ENCODE measurements at regions not wholly inside any gene's neighbourhood (a gene's known extent, or its start where the extent isn't known, plus 50 kb on each side); places are given as distances from the start of the nearest gene placed in this dataset.

- no peak overlapping the region for H3K27ac ChIP-seq (ENCODE audit: low read length)
- no peak overlapping the region for H3K4me3 ChIP-seq (ENCODE audit: low read length)
- H3K9me3 ChIP-seq (ENCODE audit: insufficient read depth, low read depth, low read length), result no peaks in the 10 kb centered on the region
- H3K36me3 ChIP-seq (ENCODE audit: insufficient read depth, low read depth, low read length), result no peaks in the 10 kb centered on the region
- H3K9ac ChIP-seq (ENCODE audit: low read depth, low read length), result no peak overlapping the region; the same call in 1 of the 2 replicates
- H3K4me1 ChIP-seq (ENCODE audit: insufficient read depth, low read length), result no peaks in the 10 kb centered on the region
- no peaks in the 10 kb centered on the region; the same call in 1 of the 2 replicates for H3K27me3 ChIP-seq (ENCODE audit: insufficient read depth, low read length)
Measured at GRCh38 chr5:4294878-4295277, 699.2 kb downstream of the IRX1 start.

DNA sequence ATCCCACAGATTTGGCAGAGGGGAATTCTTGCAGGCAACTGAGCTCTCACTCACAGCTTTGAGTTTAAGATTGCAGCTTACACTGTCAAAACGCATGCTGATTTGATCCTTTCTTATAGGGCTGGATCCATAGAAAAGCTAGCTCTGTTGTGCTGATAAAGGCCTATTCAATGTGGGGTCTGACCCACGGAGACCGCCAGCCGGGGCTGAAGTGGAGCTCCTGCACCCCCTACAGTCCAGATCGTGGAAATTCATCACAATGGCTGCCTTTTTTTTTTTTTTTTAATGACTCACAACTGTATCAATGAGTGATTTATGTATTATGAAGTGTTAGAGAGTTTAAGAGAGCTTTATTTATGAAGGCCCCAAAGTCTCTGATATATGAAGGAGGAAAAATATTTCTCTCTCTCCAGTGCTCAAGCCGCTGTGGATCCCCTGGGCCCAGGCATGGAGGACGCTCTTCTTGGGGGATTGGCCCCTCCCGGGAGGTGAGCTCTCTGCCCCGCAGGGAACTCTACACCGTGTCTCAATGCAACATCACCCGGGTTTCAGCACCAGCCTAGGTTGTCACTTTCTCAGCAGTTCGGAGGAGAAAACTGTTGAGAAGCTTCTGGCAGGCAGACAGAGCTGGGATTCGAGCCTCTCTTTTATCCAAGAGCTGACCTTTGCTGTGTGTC lies 700.2 kb downstream of the IRX1 start:
- no peak overlapping the region for H3K27ac ChIP-seq (ENCODE audit: low read length)
- no peak overlapping the region for H3K9ac ChIP-seq (ENCODE audit: low read depth, low read length)
- H3K4me3 ChIP-seq (ENCODE audit: low read length), result no peak overlapping the region
- H3K36me3 ChIP-seq (ENCODE audit: insufficient read depth, low read depth, low read length), result no peaks in the 10 kb centered on the region
- no peaks in the 10 kb centered on the region; the same call in 1 of the 2 replicates for H3K27me3 ChIP-seq (ENCODE audit: insufficient read depth, low read length)
- no peaks in the 10 kb centered on the region for H3K9me3 ChIP-seq (ENCODE audit: insufficient read depth, low read depth, low read length)
- no peaks in the 10 kb centered on the region for H3K4me1 ChIP-seq (ENCODE audit: insufficient read depth, low read length)

DNA sequence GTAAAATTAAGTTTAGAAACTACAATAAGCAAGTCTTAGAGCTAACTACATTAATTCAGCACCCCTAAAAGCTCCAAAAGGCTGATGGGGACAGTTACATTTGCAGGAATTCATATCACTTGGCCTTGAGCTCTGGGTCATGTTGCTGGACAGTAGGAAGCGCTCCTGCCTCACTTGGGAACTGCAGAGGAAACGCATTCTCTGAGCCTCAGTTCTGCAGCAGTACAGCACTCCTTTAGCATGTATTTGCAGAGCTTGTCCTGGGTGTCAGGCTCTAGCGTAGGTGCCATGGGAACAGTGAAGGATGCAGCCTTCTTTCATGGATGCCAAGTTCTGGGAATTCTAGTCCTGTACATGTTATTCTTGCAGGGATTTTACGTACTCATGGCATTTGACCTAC lies 710.4 kb downstream of the IRX1 start:
- H3K4me1 ChIP-seq (ENCODE audit: insufficient read depth, low read length), result no peaks in the 10 kb centered on the region
- no peak overlapping the region for H3K9ac ChIP-seq (ENCODE audit: low read depth, low read length)
- H3K27ac ChIP-seq (ENCODE audit: low read length), result no peak overlapping the region
- no peaks in the 10 kb centered on the region for H3K36me3 ChIP-seq (ENCODE audit: insufficient read depth, low read depth, low read length)
- no peaks in the 10 kb centered on the region for H3K27me3 ChIP-seq (ENCODE audit: insufficient read depth, low read length)
- H3K9me3 ChIP-seq (ENCODE audit: insufficient read depth, low read depth, low read length), result no peaks in the 10 kb centered on the region
- H3K4me3 ChIP-seq (ENCODE audit: low read length), result no peak overlapping the region

DNA sequence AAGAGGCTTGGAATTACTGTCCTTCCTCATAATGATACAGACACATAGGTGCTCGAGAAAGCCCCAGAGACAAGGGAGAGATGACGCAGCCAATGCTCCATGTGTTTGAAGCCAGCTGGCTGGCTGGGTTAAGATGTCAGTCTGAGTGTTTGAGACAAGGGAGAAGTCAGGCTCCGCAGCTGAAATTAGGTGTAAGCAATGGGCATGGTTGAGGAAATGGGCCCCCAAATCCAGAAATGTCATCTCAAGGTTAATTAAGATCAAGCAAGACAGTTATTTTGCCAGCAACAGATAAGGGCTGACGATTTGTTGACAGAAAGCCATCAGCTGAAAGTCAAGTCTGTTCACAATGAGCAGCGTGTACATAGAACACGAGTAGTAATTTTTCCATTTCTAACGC lies 713.4 kb downstream of the IRX1 start:
- Histone ChIP-seq H3K27me3 (ENCODE audit: insufficient read depth, low read length) (no peaks in the 10 kb centered on the region), H3K9me3 (ENCODE audit: insufficient read depth, low read depth, low read length) (no peaks in the 10 kb centered on the region), H3K4me3 (ENCODE audit: low read length) (no peak overlapping the region), H3K9ac (ENCODE audit: low read depth, low read length) (no peak overlapping the region), H3K36me3 (ENCODE audit: insufficient read depth, low read depth, low read length) (no peaks in the 10 kb centered on the region), H3K4me1 (ENCODE audit: insufficient read depth, low read length) (no peaks in the 10 kb centered on the region; the same call in 1 of the 2 replicates), H3K27ac (ENCODE audit: low read length) (no peak overlapping the region)

GRCh38 chr5:4313138-4313537 lies 717.5 kb downstream of the IRX1 start:
- H3K4me1 ChIP-seq (ENCODE audit: insufficient read depth, low read length), result no peaks in the 10 kb centered on the region; the same call in 1 of the 2 replicates
- H3K9ac ChIP-seq (ENCODE audit: low read depth, low read length), result no peak overlapping the region
- no peak overlapping the region for H3K27ac ChIP-seq (ENCODE audit: low read length)
- no peaks in the 10 kb centered on the region for H3K27me3 ChIP-seq (ENCODE audit: insufficient read depth, low read length)
- no peaks in the 10 kb centered on the region for H3K9me3 ChIP-seq (ENCODE audit: insufficient read depth, low read depth, low read length)
- no peak overlapping the region for H3K4me3 ChIP-seq (ENCODE audit: low read length)
- H3K36me3 ChIP-seq (ENCODE audit: insufficient read depth, low read depth, low read length), result no peaks in the 10 kb centered on the region

GRCh38 chr5:4319478-4320128 lies 724.0 kb downstream of the IRX1 start:
- Histone ChIP-seq H3K27me3 (ENCODE audit: insufficient read depth, low read length) (no peaks in the 10 kb centered on the region), H3K27ac (ENCODE audit: low read length) (no peak overlapping the region), H3K4me3 (ENCODE audit: low read length) (no peak overlapping the region), H3K4me1 (ENCODE audit: insufficient read depth, low read length) (no peaks in the 10 kb centered on the region), H3K9me3 (ENCODE audit: insufficient read depth, low read depth, low read length) (peaks cover 12% of the 10 kb centered on the region; the same call in 1 of the 2 replicates), H3K9ac (ENCODE audit: low read depth, low read length) (no peak overlapping the region), H3K36me3 (ENCODE audit: insufficient read depth, low read depth, low read length) (no peaks in the 10 kb centered on the region)

- Histone ChIP-seq H3K4me1 (ENCODE audit: insufficient read depth, low read length) (no peaks in the 10 kb centered on the region), H3K36me3 (ENCODE audit: insufficient read depth, low read depth, low read length) (no peaks in the 10 kb centered on the region), H3K27ac (ENCODE audit: low read length) (no peak overlapping the region), H3K9ac (ENCODE audit: low read depth, low read length) (no peak overlapping the region), H3K4me3 (ENCODE audit: low read length) (no peak overlapping the region), H3K9me3 (ENCODE audit: insufficient read depth, low read depth, low read length) (no peaks in the 10 kb centered on the region), H3K27me3 (ENCODE audit: insufficient read depth, low read length) (no peaks in the 10 kb centered on the region)
Measured at GRCh38 chr5:4330327-4330726, 734.7 kb downstream of the IRX1 start.

- no peaks in the 10 kb centered on the region for H3K36me3 ChIP-seq (ENCODE audit: insufficient read depth, low read depth, low read length)
- H3K4me1 ChIP-seq (ENCODE audit: insufficient read depth, low read length), result no peaks in the 10 kb centered on the region
- H3K27me3 ChIP-seq (ENCODE audit: insufficient read depth, low read length), result no peaks in the 10 kb centered on the region
- no peaks in the 10 kb centered on the region for H3K9me3 ChIP-seq (ENCODE audit: insufficient read depth, low read depth, low read length)
- no peak overlapping the region for H3K9ac ChIP-seq (ENCODE audit: low read depth, low read length)
- no peak overlapping the region for H3K27ac ChIP-seq (ENCODE audit: low read length)
- no peak overlapping the region for H3K4me3 ChIP-seq (ENCODE audit: low read length)
Measured at GRCh38 chr5:4335078-4335477, 739.4 kb downstream of the IRX1 start.

DNA sequence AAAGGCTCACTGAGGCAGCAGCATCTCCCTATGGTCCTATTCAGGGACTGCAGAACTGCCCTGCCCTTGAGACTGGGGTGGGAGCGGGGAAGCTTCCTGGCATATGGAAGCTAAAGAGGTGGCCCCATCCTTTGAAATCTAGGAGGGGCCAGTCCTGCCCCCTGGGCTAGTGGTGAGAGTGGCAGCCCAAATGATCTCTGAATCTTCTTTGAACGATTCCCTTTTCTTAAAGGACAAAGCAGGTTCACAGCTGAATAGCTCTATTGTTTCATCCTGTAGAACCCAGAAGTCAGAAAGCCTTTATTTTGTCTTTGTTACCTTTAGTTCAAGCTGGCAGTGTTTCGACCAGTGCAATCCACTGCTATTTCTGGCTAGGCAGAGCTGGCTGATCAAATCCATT lies 741.9 kb downstream of the IRX1 start:
- H3K27ac ChIP-seq (ENCODE audit: low read length), result no peak overlapping the region
- H3K4me3 ChIP-seq (ENCODE audit: low read length), result no peak overlapping the region
- H3K4me1 ChIP-seq (ENCODE audit: insufficient read depth, low read length), result no peaks in the 10 kb centered on the region
- H3K9me3 ChIP-seq (ENCODE audit: insufficient read depth, low read depth, low read length), result no peaks in the 10 kb centered on the region
- H3K27me3 ChIP-seq (ENCODE audit: insufficient read depth, low read length), result no peaks in the 10 kb centered on the region
- no peaks in the 10 kb centered on the region for H3K36me3 ChIP-seq (ENCODE audit: insufficient read depth, low read depth, low read length)
- no peak overlapping the region for H3K9ac ChIP-seq (ENCODE audit: low read depth, low read length)

DNA sequence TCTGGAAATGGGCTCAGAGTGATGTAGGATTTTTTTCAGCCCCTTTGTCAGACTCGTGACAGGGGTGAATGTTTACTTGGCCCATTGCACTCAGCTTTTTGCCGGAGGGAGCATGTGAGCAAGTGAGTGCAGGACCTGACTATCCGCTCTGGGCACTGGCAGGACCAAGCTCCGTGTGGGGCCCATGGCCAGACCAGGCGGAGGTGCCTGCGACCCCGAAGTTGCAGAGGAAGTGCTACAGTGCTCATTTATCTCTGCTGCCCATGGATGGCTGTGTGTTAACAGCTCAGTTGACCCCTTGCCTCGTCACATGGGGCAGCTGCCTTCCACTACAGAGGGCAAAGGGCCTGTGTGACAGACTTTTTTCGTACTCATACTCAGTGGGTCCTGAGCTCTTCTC lies 744.3 kb downstream of the IRX1 start:
- H3K36me3 ChIP-seq (ENCODE audit: insufficient read depth, low read depth, low read length), result no peaks in the 10 kb centered on the region
- H3K4me3 ChIP-seq (ENCODE audit: low read length), result no peak overlapping the region
- no peak overlapping the region for H3K27ac ChIP-seq (ENCODE audit: low read length)
- H3K9me3 ChIP-seq (ENCODE audit: insufficient read depth, low read depth, low read length), result no peaks in the 10 kb centered on the region
- no peaks in the 10 kb centered on the region for H3K4me1 ChIP-seq (ENCODE audit: insufficient read depth, low read length)
- H3K27me3 ChIP-seq (ENCODE audit: insufficient read depth, low read length), result no peaks in the 10 kb centered on the region
- H3K9ac ChIP-seq (ENCODE audit: low read depth, low read length), result no peak overlapping the region

GRCh38 chr5:4345850-4346249 lies 750.2 kb downstream of the IRX1 start:
- Histone ChIP-seq H3K36me3 (ENCODE audit: insufficient read depth, low read depth, low read length) (no peaks in the 10 kb centered on the region), H3K9ac (ENCODE audit: low read depth, low read length) (no peak overlapping the region), H3K27ac (ENCODE audit: low read length) (no peak overlapping the region), H3K27me3 (ENCODE audit: insufficient read depth, low read length) (no peaks in the 10 kb centered on the region), H3K4me3 (ENCODE audit: low read length) (no peak overlapping the region), H3K4me1 (ENCODE audit: insufficient read depth, low read length) (no peaks in the 10 kb centered on the region), H3K9me3 (ENCODE audit: insufficient read depth, low read depth, low read length) (no peaks in the 10 kb centered on the region)

- Histone ChIP-seq H3K27me3 (ENCODE audit: insufficient read depth, low read length) (no peaks in the 10 kb centered on the region), H3K9ac (ENCODE audit: low read depth, low read length) (no peak overlapping the region), H3K4me1 (ENCODE audit: insufficient read depth, low read length) (no peaks in the 10 kb centered on the region), H3K27ac (ENCODE audit: low read length) (no peak overlapping the region), H3K36me3 (ENCODE audit: insufficient read depth, low read depth, low read length) (no peaks in the 10 kb centered on the region), H3K9me3 (ENCODE audit: insufficient read depth, low read depth, low read length) (0 out of 2 replicates have a peak, but pooled peaks cover 5% of the 10 kb centered on the region), H3K4me3 (ENCODE audit: low read length) (no peak overlapping the region)
Measured at GRCh38 chr5:4348423-4348822, 752.8 kb downstream of the IRX1 start.

Data from iPS-20b (cell line).